ENCODE measurements at regions not wholly inside any gene's neighbourhood (a gene's known extent, or its start where the extent isn't known, plus 50 kb on each side); places are given as distances from the start of the nearest gene placed in this dataset.

- Histone ChIP-seq H3K4me1 (ENCODE audit: control insufficient read depth, extremely low read depth, insufficient read depth, low read length) (peaks cover 10% of the 10 kb centered on the region), H3K4me2 (ENCODE audit: extremely low read depth, insufficient read depth, low read length) (no peak overlapping the region), H3K9ac (ENCODE audit: insufficient read depth, low read length) (no peak overlapping the region), H3K9me3 (ENCODE audit: control insufficient read depth, insufficient read depth, low read depth, low read length) (no peaks in the 10 kb centered on the region), H2AFZ (ENCODE audit: low read length) (no peak overlapping the region), H3K4me3 (replicated peaks in 1 of 4; ENCODE audit: control extremely low read depth in 1 of 4, insufficient read depth in 1 of 4, low read depth in 3 of 4, low read length in 4 of 4) (no peak overlapping the region), H3K79me2 (ENCODE audit: control insufficient read depth, insufficient read depth, low read length) (no peaks in the 10 kb centered on the region), H4K20me1 (ENCODE audit: control insufficient read depth, extremely low read depth, insufficient read depth, low read length) (no peaks in the 10 kb centered on the region), H3K36me3 (ENCODE audit: control insufficient read depth, insufficient read depth, low read length) (no peaks in the 10 kb centered on the region), H3K27ac (ENCODE audit: insufficient read depth, low read length) (no peak overlapping the region), H3K27me3 (ENCODE audit: control insufficient read depth, insufficient read depth, low read length) (no peaks in the 10 kb centered on the region)
- no peak for TF ChIP-seq EZH2 (IDR thresholded peaks at IDR 0.05; ENCODE audit: low read length, missing control alignments)
- no peak for TF ChIP-seq CTCF (conservative IDR thresholded peaks at IDR 0.05 in 1 of 2, IDR thresholded peaks at IDR 0.05 in 1 of 2; ENCODE audit: low read depth in 1 of 2, low read length in 2 of 2)
- DNase-seq (ENCODE audit: low read depth in 2 of 2), result peak; percentile 96 to 97
These were observed 192.1 kb upstream of the NCKAP5 start for GRCh38 chr2:133760376-133760775.

- peak; percentile 41 to 78 for DNase-seq (ENCODE audit: low read depth in 2 of 2)
- no peak overlapping the region for H3K4me2 ChIP-seq (ENCODE audit: extremely low read depth, insufficient read depth, low read length)
- TF ChIP-seq EZH2 (IDR thresholded peaks at IDR 0.05; ENCODE audit: low read length, missing control alignments), result no peak
- no peak for TF ChIP-seq CTCF (conservative IDR thresholded peaks at IDR 0.05 in 1 of 2, IDR thresholded peaks at IDR 0.05 in 1 of 2; ENCODE audit: low read depth in 1 of 2, low read length in 2 of 2)
- H3K36me3 ChIP-seq (ENCODE audit: control insufficient read depth, insufficient read depth, low read length), result no peaks in the 10 kb centered on the region
- no peak overlapping the region for H3K4me3 ChIP-seq (replicated peaks in 1 of 4; ENCODE audit: control extremely low read depth in 1 of 4, insufficient read depth in 1 of 4, low read depth in 3 of 4, low read length in 4 of 4)
- H2AFZ ChIP-seq (ENCODE audit: low read length), result no peak overlapping the region
- no peaks in the 10 kb centered on the region for H3K27me3 ChIP-seq (ENCODE audit: control insufficient read depth, insufficient read depth, low read length)
- no peak overlapping the region for H3K27ac ChIP-seq (ENCODE audit: insufficient read depth, low read length)
- H3K79me2 ChIP-seq (ENCODE audit: control insufficient read depth, insufficient read depth, low read length), result no peaks in the 10 kb centered on the region
- H4K20me1 ChIP-seq (ENCODE audit: control insufficient read depth, extremely low read depth, insufficient read depth, low read length), result no peaks in the 10 kb centered on the region
- peaks cover 4% of the 10 kb centered on the region for H3K4me1 ChIP-seq (ENCODE audit: control insufficient read depth, extremely low read depth, insufficient read depth, low read length)
- H3K9ac ChIP-seq (ENCODE audit: insufficient read depth, low read length), result no peak overlapping the region
- H3K9me3 ChIP-seq (ENCODE audit: control insufficient read depth, insufficient read depth, low read depth, low read length), result no peaks in the 10 kb centered on the region
These were observed 197.4 kb upstream of the NCKAP5 start for GRCh38 chr2:133765658-133766057.

GRCh38 chr2:133766164-133766832 is 198.0 kb upstream of the NCKAP5 start:
- Histone ChIP-seq H3K4me3 (replicated peaks in 1 of 4; ENCODE audit: control extremely low read depth in 1 of 4, insufficient read depth in 1 of 4, low read depth in 3 of 4, low read length in 4 of 4) (no peak overlapping the region), H3K4me2 (ENCODE audit: extremely low read depth, insufficient read depth, low read length) (no peak overlapping the region), H3K27me3 (ENCODE audit: control insufficient read depth, insufficient read depth, low read length) (no peaks in the 10 kb centered on the region), H3K79me2 (ENCODE audit: control insufficient read depth, insufficient read depth, low read length) (no peaks in the 10 kb centered on the region), H3K9ac (ENCODE audit: insufficient read depth, low read length) (no peak overlapping the region), H3K27ac (ENCODE audit: insufficient read depth, low read length) (no peak overlapping the region), H4K20me1 (ENCODE audit: control insufficient read depth, extremely low read depth, insufficient read depth, low read length) (no peaks in the 10 kb centered on the region), H3K9me3 (ENCODE audit: control insufficient read depth, insufficient read depth, low read depth, low read length) (no peaks in the 10 kb centered on the region), H3K4me1 (ENCODE audit: control insufficient read depth, extremely low read depth, insufficient read depth, low read length) (peaks cover 3% of the 10 kb centered on the region), H3K36me3 (ENCODE audit: control insufficient read depth, insufficient read depth, low read length) (no peaks in the 10 kb centered on the region), H2AFZ (ENCODE audit: low read length) (no peak overlapping the region)
- peak in 1 of 2 donors; percentile 13 for DNase-seq (ENCODE audit: low read depth in 2 of 2)
- TF ChIP-seq EZH2 (IDR thresholded peaks at IDR 0.05; ENCODE audit: low read length, missing control alignments) (no peak), CTCF (conservative IDR thresholded peaks at IDR 0.05 in 1 of 2, IDR thresholded peaks at IDR 0.05 in 1 of 2; ENCODE audit: low read depth in 1 of 2, low read length in 2 of 2) (no peak)
